ENCODE measurements at regions not wholly inside any gene's neighbourhood (a gene's known extent, or its start where the extent isn't known, plus 50 kb on each side); places are given as distances from the start of the nearest gene placed in this dataset.

DNA sequence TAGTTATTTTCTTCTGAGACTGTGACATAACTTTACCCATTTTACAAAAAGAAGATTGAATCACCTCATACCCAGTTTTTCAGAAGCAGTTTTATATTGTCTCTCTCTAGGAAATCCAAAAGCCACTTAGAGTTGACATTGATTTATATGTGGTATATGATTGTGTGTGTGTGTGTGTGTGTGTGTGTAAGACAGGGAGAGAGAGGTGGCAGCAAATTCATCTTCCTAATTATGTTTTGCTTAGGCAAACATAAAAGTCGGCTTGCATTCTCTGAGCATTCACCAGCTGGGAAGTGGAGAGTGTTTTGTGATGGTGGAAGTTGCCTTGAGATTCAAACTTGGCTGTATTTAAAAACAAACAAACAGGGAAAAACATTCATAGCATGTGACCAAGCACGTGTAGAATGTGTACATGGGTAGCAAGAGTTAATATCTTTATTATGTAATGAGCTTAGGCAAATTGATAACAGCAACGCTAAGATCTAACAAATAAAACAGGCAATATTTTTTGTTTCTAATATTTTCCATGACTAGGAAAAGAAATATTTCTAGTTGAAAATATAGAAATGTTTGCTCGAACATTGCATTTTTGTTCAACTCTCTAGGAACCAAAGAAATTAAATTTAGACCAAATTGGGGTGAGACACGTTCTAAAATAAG lies 64.4 kb upstream of the IGF1R start:
- no peak for DNase-seq
- H3K4me3 Mint-ChIP-seq (ENCODE audit: low read depth, unreplicated experiment) = no peak overlapping the region
- no peak overlapping the region for H3K27ac Mint-ChIP-seq (ENCODE audit: unreplicated experiment)
- no peaks in the 10 kb centered on the region for H3K36me3 Mint-ChIP-seq (ENCODE audit: insufficient read depth, unreplicated experiment)
- no peak for TF ChIP-seq CTCF (IDR thresholded peaks at IDR 0.05; ENCODE audit: unreplicated experiment)
- BruUV-seq (replicated peaks) = no TSS peak
- intact Hi-C loops (cut with micrococcal nuclease; ENCODE audit: unreplicated experiment) = no loop called here
- CTCF ChIA-PET = interaction anchor here (0.6 kb wide), 1 partner anchor 668 kb away, joined by 3 read pairs; the partner anchor contains the start of gene LRRC28
- H3K9me3 Mint-ChIP-seq (ENCODE audit: low read depth, unreplicated experiment) = no peaks in the 10 kb centered on the region
- no peaks in the 10 kb centered on the region for H3K4me1 Mint-ChIP-seq (ENCODE audit: low read depth, unreplicated experiment)
- H3K27me3 Mint-ChIP-seq (ENCODE audit: unreplicated experiment) = peaks cover 89% of the 10 kb centered on the region

- H3K27me3 Mint-ChIP-seq (ENCODE audit: unreplicated experiment) = peaks cover 89% of the 10 kb centered on the region
- no peaks in the 10 kb centered on the region for H3K4me1 Mint-ChIP-seq (ENCODE audit: low read depth, unreplicated experiment)
- H3K4me3 Mint-ChIP-seq (ENCODE audit: low read depth, unreplicated experiment) = no peak overlapping the region
- H3K36me3 Mint-ChIP-seq (ENCODE audit: insufficient read depth, unreplicated experiment) = no peaks in the 10 kb centered on the region
- BruUV-seq (replicated peaks) = no TSS peak
- intact Hi-C loops (cut with micrococcal nuclease; ENCODE audit: unreplicated experiment) = no loop called here
- CTCF ChIA-PET = interaction anchor here (0.6 kb wide), 2 partner anchors 9 to 412 kb away, joined by 5 to 6 read pairs; no protein-coding TSS in a partner anchor
- no peak for TF ChIP-seq CTCF (IDR thresholded peaks at IDR 0.05; ENCODE audit: unreplicated experiment)
- no peaks in the 10 kb centered on the region for H3K9me3 Mint-ChIP-seq (ENCODE audit: low read depth, unreplicated experiment)
- no peak for DNase-seq
- H3K27ac Mint-ChIP-seq (ENCODE audit: unreplicated experiment) = no peak overlapping the region
Observed at GRCh38 chr15:98586066-98586465, 62.3 kb upstream of the IGF1R start.

DNA sequence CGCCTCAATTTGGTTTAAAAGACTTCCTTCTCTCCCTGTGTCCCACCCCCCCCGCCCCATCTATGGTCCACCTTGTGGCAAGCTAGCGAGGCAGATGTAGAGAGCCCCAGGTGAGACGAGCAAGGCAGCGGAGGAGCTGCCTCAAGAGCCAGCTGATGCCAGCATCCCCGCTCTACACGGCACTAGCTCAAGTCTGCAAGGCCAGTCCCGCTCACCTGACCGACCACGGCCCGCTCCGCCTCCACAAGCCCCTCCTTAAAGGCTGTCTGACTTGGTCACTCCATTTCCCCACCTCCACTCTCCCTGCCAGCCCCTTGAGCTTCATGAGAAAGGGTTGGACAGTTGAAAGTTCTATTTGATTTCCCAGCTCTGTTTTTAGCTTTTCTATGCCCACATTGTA lies 56.2 kb upstream of the IGF1R start:
- intact Hi-C loops (cut with micrococcal nuclease; ENCODE audit: unreplicated experiment) = no loop called here
- no peak for TF ChIP-seq CTCF (IDR thresholded peaks at IDR 0.05; ENCODE audit: unreplicated experiment)
- no peak overlapping the region for H3K4me3 Mint-ChIP-seq (ENCODE audit: low read depth, unreplicated experiment)
- CTCF ChIA-PET = no interaction called here
- peaks cover 56% of the 10 kb centered on the region for H3K27me3 Mint-ChIP-seq (ENCODE audit: unreplicated experiment)
- peaks cover 7% of the 10 kb centered on the region for H3K4me1 Mint-ChIP-seq (ENCODE audit: low read depth, unreplicated experiment)
- no peaks in the 10 kb centered on the region for H3K36me3 Mint-ChIP-seq (ENCODE audit: insufficient read depth, unreplicated experiment)
- H3K27ac Mint-ChIP-seq (ENCODE audit: unreplicated experiment) = no peak overlapping the region
- no TSS peak for BruUV-seq (replicated peaks)
- no peak for DNase-seq
- no peaks in the 10 kb centered on the region for H3K9me3 Mint-ChIP-seq (ENCODE audit: low read depth, unreplicated experiment)

DNA sequence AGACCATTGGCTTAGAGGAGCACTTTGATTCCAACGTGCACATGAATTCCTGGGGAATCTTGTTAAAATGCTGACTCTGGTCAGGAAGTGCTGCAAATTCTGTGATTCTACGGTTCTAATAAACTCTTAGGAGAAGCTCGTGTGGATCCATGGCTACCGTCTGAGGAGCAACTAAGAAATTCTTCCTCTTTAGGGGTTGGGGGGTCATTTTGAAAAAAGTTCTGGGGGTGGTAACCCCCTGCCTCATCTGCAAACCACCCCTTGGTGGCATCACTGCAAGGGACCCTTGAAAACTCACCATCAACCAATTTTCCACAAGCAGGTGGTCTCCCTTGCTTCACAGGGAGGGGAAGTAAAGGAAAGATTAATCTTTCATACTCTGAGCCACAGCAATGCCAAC lies 52.2 kb upstream of the IGF1R start:
- no TSS peak for BruUV-seq (replicated peaks)
- Mint-ChIP-seq H3K4me3 (ENCODE audit: low read depth, unreplicated experiment) (no peak overlapping the region), H3K4me1 (ENCODE audit: low read depth, unreplicated experiment) (peaks cover 17% of the 10 kb centered on the region), H3K36me3 (ENCODE audit: insufficient read depth, unreplicated experiment) (peaks cover 5% of the 10 kb centered on the region), H3K9me3 (ENCODE audit: low read depth, unreplicated experiment) (no peaks in the 10 kb centered on the region), H3K27me3 (ENCODE audit: unreplicated experiment) (peaks cover 37% of the 10 kb centered on the region), H3K27ac (ENCODE audit: unreplicated experiment) (no peak overlapping the region)
- CTCF ChIA-PET = interaction anchor here (0.8 to 1.0 kb wide), 2 partner anchors 8 to 481 kb away, joined by 3 to 7 read pairs; no protein-coding TSS in a partner anchor
- no peak for DNase-seq
- intact Hi-C loops (cut with micrococcal nuclease; ENCODE audit: unreplicated experiment) = no loop called here
- TF ChIP-seq CTCF (IDR thresholded peaks at IDR 0.05; ENCODE audit: unreplicated experiment) = no peak
